NCI-H1694 treated with DMSO at 0.1 percent for 48 hours (cell line): ENCODE measurements at regions not wholly inside any gene's neighbourhood (a gene's known extent, or its start where the extent isn't known, plus 50 kb on each side); places are given as distances from the start of the nearest gene placed in this dataset.

ENCODE experiments used
- DNase-seq: peaks from one replicate; lab custom pipeline; 2025; lab: John Stamatoyannopoulos, UW

DNA sequence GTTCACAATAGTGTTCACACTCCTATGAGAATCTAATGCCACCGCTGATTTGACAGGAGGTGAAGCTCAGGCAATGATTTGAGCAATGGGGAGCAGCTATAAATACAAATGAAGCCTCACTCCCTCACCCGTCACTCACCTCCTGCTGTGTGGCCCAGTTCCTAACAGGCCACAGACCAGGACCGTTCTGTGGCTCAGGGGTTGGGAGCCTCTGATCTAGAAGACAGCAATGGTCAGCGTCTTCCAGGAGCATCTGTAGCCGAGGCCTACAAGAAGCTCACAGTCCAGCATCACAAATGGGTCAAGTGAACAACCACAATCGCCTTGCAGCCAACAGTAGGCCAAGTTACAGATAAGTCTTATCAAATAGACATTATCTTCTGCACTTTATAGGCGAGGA, 110.0 kb upstream of the SLC66A3 start:
- no peak for DNase-seq

GRCh38 chr2:11048335-11049008, 106.8 kb upstream of the SLC66A3 start:
- DNase-seq = no peak

GRCh38 chr2:11050565-11050964, 104.7 kb upstream of the SLC66A3 start:
- no peak for DNase-seq

GRCh38 chr2:11051280-11051679, 104.0 kb upstream of the SLC66A3 start:
- no peak for DNase-seq

DNA sequence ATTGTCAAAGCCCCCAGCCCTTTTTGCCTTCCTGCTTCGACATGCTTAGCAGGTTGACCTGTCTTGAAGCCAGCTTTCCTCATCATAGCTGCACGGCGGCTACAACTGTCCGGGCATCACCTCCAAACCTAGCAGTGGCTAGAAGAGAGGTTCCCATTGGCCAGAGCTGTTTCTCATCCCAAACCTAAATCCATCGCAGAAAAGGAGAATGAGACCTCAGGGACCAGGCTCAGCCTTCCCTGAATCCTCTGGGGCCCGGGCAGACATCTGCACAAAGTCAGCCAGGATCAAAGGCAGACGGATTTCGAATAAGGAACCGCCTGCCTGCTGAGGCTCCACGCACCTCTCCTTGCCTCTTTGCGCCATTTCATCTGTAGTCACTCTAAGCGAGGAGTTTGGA, 101.7 kb upstream of the SLC66A3 start:
- DNase-seq = no peak

GRCh38 chr2:11054783-11055678, 100.2 kb upstream of the SLC66A3 start:
- DNase-seq = no peak

DNA sequence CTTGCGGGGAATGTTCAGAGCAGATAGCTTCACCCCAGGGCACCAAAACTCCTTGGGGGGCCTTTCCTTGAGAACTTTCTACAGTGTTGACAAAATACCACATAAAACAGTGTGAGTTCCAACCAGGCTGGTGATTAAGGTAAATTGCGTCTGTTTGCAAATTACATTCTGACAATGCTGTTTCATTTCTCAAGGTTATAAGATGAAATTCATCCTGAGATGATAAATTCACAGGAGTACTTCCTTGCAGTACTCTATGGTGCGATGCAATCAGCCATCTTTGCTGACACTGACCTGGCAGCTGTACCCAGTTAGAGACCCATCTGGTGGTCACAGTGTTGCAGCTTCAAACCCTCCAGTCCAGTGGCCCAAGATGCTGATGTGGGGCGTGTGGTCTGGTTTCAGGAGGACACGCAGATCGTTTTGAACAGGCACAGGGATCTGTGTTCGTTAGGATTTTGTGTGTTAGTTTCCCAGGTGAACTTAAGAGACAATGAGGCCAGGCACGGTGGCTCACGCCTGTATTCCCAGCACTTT, 99.5 kb upstream of the SLC66A3 start:
- no peak for DNase-seq

DNA sequence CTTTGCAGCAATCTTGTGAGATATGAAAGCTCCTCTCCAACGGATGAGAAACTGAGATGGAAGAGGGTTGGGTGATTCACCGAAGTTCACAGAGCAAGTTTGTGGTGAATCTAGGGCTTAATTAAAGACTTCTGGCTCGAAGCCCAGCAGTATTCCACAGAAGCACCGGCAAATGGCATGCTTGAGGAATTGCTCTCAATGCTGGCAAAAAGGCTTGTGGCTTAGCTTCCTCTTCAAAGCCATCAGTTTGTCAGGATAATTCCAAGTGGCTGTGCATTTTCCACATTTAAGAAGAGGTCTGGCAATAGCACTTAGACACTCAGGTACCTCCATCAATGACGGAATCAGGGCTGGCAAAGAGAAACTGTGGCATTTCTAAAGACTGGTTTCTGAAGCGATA, 98.7 kb upstream of the SLC66A3 start:
- peak; percentile 28 for DNase-seq

DNA sequence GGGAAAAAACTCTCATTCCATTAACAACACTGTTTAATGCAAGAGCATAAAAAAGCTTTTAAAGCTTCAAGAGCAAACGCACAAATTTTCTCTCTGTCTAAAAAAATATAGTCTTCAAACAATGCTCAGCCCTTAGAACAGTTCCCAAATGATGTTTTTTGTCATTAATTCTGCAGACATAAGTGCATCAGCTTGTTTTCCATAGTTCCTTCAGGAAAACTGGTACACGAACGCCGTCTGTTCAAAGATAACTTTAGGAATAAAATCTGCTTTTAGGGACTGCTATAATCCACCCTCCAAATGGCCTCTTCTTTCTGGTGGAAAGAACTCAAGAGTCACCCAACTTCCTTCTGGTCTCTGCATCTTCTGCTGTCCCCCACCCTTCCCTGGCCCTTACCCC, 98.2 kb upstream of the SLC66A3 start:
- DNase-seq = no peak

GRCh38 chr2:11058129-11058528, 97.1 kb upstream of the SLC66A3 start:
- DNase-seq = no peak

- no peak for DNase-seq
Observed at GRCh38 chr2:11060376-11061169, 94.7 kb upstream of the SLC66A3 start.

DNA sequence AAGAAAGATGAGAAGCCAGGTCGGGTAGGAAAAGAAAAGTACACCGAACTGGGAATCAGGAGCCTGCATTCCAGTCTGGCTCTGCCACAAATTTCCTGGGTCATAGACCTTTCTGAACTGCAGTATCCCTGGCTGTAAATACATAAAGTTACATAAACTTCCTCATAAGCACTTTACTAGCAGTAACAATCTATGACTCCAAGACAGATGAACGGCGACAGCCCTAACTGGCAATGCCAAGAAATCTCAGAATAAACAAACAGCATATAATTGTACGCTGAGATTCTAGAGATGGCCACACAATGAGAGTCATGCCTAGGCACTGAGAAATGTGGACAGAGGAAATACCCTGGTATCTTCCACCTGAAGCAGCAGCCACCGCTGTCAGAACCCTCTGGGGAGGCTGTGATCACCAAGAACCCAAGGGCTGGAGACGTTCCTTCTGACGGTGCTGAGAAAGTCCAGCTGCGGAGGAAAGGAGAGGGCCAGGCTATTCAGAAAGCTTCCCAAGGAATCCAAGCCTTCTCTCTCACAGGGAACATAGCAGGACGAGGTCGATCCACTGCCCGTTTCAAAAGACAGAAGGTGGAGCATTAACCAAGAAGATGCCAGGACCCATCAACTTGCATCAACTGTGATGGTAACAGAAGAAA, 89.3 kb upstream of the SLC66A3 start:
- DNase-seq = no peak

DNA sequence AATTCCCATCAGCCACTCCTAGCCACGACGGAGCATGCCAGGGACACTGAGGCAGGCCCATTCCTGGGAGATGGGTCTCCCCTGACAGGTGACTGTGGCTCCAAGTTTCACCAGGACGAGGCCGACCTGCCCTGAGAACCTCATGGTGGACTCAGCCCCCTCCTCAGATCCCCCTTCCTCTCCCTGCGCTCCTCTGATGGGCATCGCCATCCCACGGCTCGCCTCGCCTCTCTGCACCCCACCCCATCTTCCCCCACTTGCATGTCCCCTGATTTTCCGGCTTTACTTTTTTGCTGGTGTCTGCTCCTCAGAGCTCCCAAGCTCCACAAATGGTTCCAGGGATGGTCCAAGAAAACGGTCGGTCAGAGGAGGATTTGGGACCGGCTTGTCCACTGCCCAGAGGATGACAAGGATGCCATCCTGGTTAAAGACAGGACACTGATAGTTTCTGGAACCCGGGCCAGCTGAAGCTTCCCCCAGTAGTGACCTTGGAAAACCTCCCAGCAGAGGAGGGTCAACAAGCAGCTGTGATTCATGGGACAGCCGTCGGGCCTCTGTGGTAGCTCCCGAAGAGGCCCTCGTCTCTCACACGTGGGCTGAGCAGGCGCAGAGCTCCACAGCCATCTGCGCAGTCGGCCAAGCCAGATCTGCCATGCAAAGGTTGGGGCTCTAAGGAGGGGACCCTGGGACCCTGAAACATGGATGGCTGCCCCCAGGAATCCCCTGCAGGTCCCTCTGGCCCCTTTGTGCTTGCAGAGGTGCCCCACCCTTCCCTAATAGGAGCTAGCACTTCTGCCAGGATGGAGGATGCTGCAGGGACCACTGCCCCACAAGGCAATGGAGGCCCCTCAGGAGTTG, 87.8 kb upstream of the SLC66A3 start:
- DNase-seq = no peak

DNA sequence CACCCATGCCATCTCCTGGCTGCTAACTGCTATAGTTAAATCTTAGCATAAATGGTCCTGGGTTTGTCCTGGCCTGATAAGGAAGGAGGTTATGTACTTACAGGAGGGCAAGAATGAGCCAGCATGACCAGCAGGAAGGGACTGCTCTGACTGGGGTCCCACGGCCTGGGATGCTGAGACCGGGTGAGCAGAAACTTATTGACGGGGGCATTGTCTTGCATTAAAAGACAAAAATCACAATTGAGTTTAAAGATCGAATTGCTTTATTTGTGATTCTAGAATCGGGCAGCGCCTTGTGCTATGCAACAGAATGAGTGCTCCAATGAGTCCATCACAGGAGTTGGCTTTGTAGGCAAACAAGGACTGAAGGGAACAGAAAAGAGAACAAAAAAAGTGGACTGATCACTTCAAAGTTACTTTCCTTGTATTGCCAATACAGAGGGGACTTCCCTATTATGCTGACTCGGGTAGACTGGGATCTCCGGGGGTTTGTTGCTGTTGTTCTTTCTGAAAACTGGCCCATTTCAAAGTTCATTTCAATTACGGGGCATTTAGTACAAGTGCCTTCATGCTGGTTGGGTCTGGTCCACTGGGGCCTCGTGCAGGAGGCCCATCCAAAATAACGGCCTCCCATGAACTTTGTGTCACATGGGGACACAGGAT, 87.1 kb upstream of the SLC66A3 start:
- DNase-seq = peak; percentile 8

- no peak for DNase-seq
Observed at GRCh38 chr2:11068856-11069526, 86.3 kb upstream of the SLC66A3 start.

GRCh38 chr2:11069566-11070185, 85.6 kb upstream of the SLC66A3 start:
- DNase-seq = no peak

DNA sequence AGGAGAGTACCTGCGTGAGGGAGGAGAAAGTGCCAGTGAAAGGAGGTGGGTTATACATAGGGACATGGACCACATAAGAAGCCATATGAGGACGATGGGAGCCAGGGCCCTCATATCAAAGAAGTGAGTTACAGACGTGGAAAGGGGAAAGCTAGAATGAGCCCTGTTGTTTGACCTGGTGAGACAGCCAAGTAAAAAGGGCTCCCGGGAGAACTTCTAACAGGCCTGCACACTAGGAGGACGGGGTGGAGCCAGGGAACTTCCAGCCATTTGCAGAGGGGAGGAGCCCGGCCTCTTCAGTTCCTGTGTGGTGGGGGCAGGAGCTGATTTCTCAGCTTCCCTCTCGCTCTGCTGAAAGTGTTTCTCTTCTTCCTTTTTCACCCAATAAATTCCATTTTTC, 84.1 kb upstream of the SLC66A3 start:
- DNase-seq = no peak

GRCh38 chr2:11071939-11072338, 83.3 kb upstream of the SLC66A3 start:
- DNase-seq = no peak

- DNase-seq = no peak
Observed at GRCh38 chr2:11072550-11072949, 82.7 kb upstream of the SLC66A3 start.
